Activated naive CD8-positive, alpha-beta T cell treated with anti-CD3 and anti-CD28 coated beads, Interleukin-2, amount 10 ng/mL, durations not matched to agents 7 days and 5 days (primary cell): ENCODE measurements at regions not wholly inside any gene's neighbourhood (a gene's known extent, or its start where the extent isn't known, plus 50 kb on each side); places are given as distances from the start of the nearest gene placed in this dataset.

ENCODE experiments used
- ATAC-seq: fragments of 150-1000 bp; cut with Tn5 transposase; one replicate; pipeline ENCODE4 v1.10.0; 2021; ENCODE audit warnings: low read depth, moderate library complexity
- POLR2A ChIA-PET: fragments of 350-600 bp; sonication (Branson Sonifier 250); formaldehyde crosslinking; loops from one replicate; lab custom pipeline; 2021; ENCODE audit warnings: antibody characterized with exemption; lab: Charles Lee
- DNase-seq: peaks from one replicate; pipeline ENCODE4 v3.0.0; 2021
- H3K27ac Mint-ChIP-seq: one replicate; pipeline ENCODE4 v1.8.0; 2022; ENCODE audit warnings: mild to moderate bottlenecking, mixed read lengths
- H3K27me3 Mint-ChIP-seq: one replicate; pipeline ENCODE4 v1.8.0; 2022; ENCODE audit warnings: mild to moderate bottlenecking, moderate library complexity, mixed read lengths
- H3K36me3 Mint-ChIP-seq: one replicate; pipeline ENCODE4 v1.8.0; 2021; ENCODE audit warnings: mild to moderate bottlenecking, mixed read lengths
- H3K4me1 Mint-ChIP-seq: one replicate; pipeline ENCODE4 v1.8.0; 2021; ENCODE audit warnings: mixed read lengths
- H3K4me3 Mint-ChIP-seq: one replicate; pipeline ENCODE4 v1.8.0; 2022; ENCODE audit warnings: mild to moderate bottlenecking, moderate library complexity, mixed read lengths
- H3K9me3 Mint-ChIP-seq: one replicate; pipeline ENCODE4 v1.8.0; 2021; ENCODE audit warnings: mixed read lengths

DNA sequence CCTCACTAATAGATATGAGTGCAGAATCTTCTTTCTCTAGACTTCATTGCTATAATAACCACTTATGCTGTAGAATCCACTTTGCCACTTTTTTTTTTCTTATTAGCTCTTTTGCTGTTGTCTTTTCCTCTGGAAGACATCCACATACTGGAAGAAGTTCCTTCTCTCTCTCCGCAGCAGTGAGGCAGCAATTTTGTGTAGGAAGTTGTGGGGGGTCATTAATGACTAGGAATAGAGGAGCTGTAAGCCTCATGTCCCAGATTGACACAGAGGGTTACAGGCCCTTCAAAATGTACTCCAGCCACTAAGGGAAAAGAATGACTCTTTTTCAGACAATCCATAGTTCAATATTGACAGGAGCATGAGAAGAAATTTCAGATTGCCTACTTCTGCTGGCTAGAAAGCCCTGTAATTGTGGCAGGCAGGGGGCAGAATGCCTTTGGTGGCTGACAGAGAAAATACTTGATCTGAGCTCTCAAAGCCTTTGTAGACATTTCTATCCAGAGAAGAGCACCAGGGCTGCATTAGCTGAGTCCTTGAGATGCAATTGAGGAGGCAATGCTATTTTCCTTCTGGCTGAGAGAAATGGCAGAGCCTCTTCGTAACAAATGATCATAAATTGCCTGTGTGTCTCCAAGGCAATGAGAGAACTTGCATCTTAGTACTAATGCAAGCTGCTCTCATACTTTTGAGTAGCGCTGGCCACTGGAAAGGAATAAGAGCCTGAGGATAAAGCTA lies 856.2 kb downstream of the STIM2 start:
- H3K27me3 Mint-ChIP-seq: no peaks in the 10 kb centered on the region
- H3K36me3 Mint-ChIP-seq: no peaks in the 10 kb centered on the region
- no peaks in the 10 kb centered on the region for H3K4me1 Mint-ChIP-seq
- no peak overlapping the region for H3K4me3 Mint-ChIP-seq
- POLR2A ChIA-PET: no interaction called here
- peaks cover 7% of the 10 kb centered on the region for H3K9me3 Mint-ChIP-seq
- ATAC-seq: no peak
- H3K27ac Mint-ChIP-seq: no peak overlapping the region
- no peak for DNase-seq

- Mint-ChIP-seq H3K27ac (no peak overlapping the region), H3K4me3 (no peak overlapping the region), H3K4me1 (no peaks in the 10 kb centered on the region), H3K27me3 (no peaks in the 10 kb centered on the region), H3K9me3 (peaks cover 7% of the 10 kb centered on the region), H3K36me3 (no peaks in the 10 kb centered on the region)
- no peak for ATAC-seq
- POLR2A ChIA-PET: no interaction called here
- DNase-seq: no peak
These were observed 856.8 kb downstream of the STIM2 start for GRCh38 chr4:27717431-27717755.

GRCh38 chr4:27720010-27720766 lies 859.5 kb downstream of the STIM2 start:
- no peaks in the 10 kb centered on the region for H3K27me3 Mint-ChIP-seq
- DNase-seq (no peak), ATAC-seq (no peak)
- no peaks in the 10 kb centered on the region for H3K4me1 Mint-ChIP-seq
- H3K4me3 Mint-ChIP-seq: no peak overlapping the region
- H3K36me3 Mint-ChIP-seq: no peaks in the 10 kb centered on the region
- H3K27ac Mint-ChIP-seq: no peak overlapping the region
- H3K9me3 Mint-ChIP-seq: peaks cover 6% of the 10 kb centered on the region
- POLR2A ChIA-PET: no interaction called here

DNA sequence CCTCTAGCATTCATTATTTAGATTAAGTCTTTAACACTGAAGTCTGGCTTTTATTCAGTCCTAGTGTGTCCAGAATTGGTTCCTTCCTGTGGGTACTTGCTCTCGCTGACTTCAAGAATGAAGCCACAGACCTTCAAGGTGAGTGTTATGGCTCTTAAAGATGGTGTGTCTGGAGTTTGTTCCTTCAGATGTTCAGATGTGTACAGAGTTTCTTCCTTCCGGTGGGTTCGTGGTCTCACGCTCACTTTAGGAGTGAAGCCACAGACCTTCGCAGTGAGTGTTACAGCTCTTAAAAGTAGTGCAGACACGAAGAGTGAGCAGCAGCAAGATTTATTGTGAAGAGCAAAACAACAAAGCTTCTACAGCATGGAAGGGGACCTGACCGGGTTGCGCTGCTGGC lies 860.6 kb downstream of the STIM2 start:
- Mint-ChIP-seq H3K9me3 (peaks cover 6% of the 10 kb centered on the region), H3K4me3 (no peak overlapping the region), H3K4me1 (no peaks in the 10 kb centered on the region), H3K27me3 (no peaks in the 10 kb centered on the region), H3K36me3 (no peaks in the 10 kb centered on the region), H3K27ac (no peak overlapping the region)
- DNase-seq: no peak
- ATAC-seq: no peak
- POLR2A ChIA-PET: no interaction called here

DNA sequence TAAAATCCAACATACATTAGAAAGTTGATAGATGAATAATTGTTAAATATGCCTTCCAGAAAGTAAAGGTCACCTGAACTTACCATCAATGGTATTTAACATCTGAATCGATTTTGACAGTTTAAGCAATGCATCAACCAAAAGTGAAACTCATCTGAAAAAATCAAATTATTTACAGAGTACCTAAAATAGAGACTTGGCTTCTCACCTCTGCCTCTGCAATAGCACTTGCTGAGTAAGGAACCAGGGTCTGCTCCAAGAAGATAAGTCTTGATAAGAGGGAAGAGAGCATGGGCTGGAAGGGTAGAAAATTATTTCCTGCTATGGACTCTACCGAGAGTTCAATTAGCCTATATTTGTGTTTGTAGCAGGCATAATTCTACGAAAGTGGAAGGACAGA lies 868.3 kb downstream of the STIM2 start:
- no peaks in the 10 kb centered on the region for H3K9me3 Mint-ChIP-seq
- DNase-seq: no peak
- H3K36me3 Mint-ChIP-seq: no peaks in the 10 kb centered on the region
- POLR2A ChIA-PET: no interaction called here
- H3K27me3 Mint-ChIP-seq: no peaks in the 10 kb centered on the region
- no peak overlapping the region for H3K27ac Mint-ChIP-seq
- no peaks in the 10 kb centered on the region for H3K4me1 Mint-ChIP-seq
- no peak overlapping the region for H3K4me3 Mint-ChIP-seq
- no peak for ATAC-seq

DNA sequence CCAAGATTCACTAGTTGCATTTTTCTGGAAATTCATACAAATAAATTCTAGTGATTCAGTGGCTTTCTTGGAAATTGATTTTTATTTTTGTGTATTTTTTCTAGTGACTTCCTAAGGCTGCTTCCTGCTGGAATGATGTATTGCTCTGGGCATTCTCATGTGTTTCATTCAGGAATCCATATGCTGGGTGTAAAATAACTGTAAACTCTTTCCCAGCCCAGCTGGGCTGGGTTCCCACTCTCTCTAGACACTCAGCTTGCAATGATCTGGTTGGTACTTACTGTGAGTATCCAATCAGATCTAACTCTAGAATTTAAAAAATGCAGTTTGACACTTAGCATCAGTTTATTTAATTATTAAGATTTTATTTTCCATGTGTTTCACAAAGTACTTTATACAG lies 882.2 kb downstream of the STIM2 start:
- no peak overlapping the region for H3K27ac Mint-ChIP-seq

GRCh38 chr4:27759611-27760575 lies 899.3 kb downstream of the STIM2 start:
- ATAC-seq (no peak), DNase-seq (no peak)
- no peaks in the 10 kb centered on the region for H3K36me3 Mint-ChIP-seq
- no peak overlapping the region for H3K27ac Mint-ChIP-seq
- no peaks in the 10 kb centered on the region for H3K4me1 Mint-ChIP-seq
- H3K4me3 Mint-ChIP-seq: no peak overlapping the region
- no peaks in the 10 kb centered on the region for H3K27me3 Mint-ChIP-seq
- H3K9me3 Mint-ChIP-seq: no peaks in the 10 kb centered on the region
- POLR2A ChIA-PET: no interaction called here

More for the DNA sequence above, 882.2 kb downstream of the STIM2 start:
- H3K4me1 Mint-ChIP-seq: no peaks in the 10 kb centered on the region
- no peaks in the 10 kb centered on the region for H3K36me3 Mint-ChIP-seq
- ATAC-seq (no peak), DNase-seq (no peak)
- peaks cover 7% of the 10 kb centered on the region for H3K9me3 Mint-ChIP-seq
- POLR2A ChIA-PET: no interaction called here
- H3K27me3 Mint-ChIP-seq: no peaks in the 10 kb centered on the region
- H3K4me3 Mint-ChIP-seq: no peak overlapping the region

DNA sequence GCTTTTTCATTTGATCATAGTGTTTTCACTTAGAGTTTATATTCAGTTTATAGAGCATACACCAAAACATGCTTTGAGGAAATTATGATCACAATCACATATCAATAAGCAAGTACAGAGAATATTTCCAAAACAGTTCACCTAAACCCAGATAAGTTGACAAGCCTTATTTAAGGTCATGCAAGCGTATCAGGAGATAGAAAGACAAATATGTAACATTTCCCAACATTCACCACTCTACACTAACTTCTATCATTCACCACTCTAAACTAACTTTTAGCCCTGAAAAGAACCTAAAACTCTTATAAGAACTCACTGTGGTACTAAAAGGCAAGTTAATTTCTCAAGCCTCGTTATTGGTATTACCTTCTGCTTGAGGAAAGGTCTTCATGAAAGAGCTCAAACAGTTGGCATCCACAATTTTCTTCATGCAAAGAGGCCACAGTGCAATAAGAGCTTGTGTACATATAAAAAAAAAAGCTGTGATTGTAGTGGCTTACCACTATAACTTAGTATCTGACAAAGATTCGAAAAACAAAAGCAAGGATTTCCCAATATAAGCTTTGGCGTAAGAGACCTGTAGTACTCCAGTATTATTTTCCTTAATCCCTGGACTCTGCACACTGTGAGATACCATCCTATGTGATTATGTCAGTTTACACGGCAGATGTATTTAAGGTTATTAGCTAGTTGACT lies 903.3 kb downstream of the STIM2 start:
- DNase-seq: no peak
- POLR2A ChIA-PET: no interaction called here
- H3K9me3 Mint-ChIP-seq: no peaks in the 10 kb centered on the region
- H3K4me1 Mint-ChIP-seq: no peaks in the 10 kb centered on the region
- ATAC-seq: no peak
- H3K27me3 Mint-ChIP-seq: no peaks in the 10 kb centered on the region
- no peaks in the 10 kb centered on the region for H3K36me3 Mint-ChIP-seq
- H3K4me3 Mint-ChIP-seq: no peak overlapping the region
- H3K27ac Mint-ChIP-seq: no peak overlapping the region

- ATAC-seq (no peak), DNase-seq (no peak)
- Mint-ChIP-seq H3K27ac (no peak overlapping the region), H3K9me3 (no peaks in the 10 kb centered on the region), H3K36me3 (no peaks in the 10 kb centered on the region), H3K27me3 (no peaks in the 10 kb centered on the region), H3K4me3 (no peak overlapping the region), H3K4me1 (no peaks in the 10 kb centered on the region)
- POLR2A ChIA-PET: no interaction called here
These were observed 903.8 kb downstream of the STIM2 start for GRCh38 chr4:27764526-27764837.

DNA sequence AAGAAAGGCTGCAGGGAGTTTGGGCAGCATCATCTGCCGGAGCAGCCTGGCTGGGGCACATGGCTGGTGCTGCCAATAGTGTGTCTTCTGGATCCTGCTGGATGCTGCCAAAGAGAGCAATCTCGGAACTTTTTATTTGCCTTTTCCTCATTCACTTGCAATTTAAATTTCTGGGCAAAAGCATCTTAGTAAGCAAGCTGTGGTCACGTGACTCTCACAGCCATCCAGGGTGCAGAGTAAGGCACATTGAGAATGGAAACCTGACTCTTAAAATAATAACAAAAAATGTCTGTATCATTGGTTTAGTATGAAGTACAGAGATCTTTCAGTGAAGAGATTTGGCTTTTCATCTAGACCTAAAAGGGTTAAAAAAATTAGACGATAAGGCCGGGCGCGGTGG lies 910.3 kb downstream of the STIM2 start:
- Mint-ChIP-seq H3K9me3 (no peaks in the 10 kb centered on the region), H3K27ac (no peak overlapping the region), H3K4me3 (no peak overlapping the region), H3K4me1 (no peaks in the 10 kb centered on the region), H3K36me3 (no peaks in the 10 kb centered on the region), H3K27me3 (no peaks in the 10 kb centered on the region)
- POLR2A ChIA-PET: no interaction called here
- ATAC-seq: no peak
- no peak for DNase-seq

DNA sequence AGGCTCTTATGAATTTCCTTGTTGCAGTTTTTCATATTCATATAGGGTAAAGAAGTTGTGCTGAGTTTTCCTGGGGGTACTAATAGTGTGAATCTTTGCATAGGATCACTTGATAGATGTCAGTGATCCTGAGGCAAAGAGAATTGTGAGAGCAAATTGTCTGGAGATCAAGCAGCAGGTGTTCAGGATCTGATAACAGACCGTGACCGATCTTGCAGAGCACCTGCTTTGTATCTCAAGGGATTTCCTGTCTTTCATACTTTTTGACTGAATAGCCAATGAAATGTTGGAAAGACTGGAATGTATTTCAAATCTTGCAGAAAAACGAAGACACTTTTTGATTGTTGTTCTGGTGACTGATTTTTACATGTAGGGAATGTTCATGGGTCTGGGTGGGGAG lies 914.5 kb downstream of the STIM2 start:
- POLR2A ChIA-PET: no interaction called here

DNA sequence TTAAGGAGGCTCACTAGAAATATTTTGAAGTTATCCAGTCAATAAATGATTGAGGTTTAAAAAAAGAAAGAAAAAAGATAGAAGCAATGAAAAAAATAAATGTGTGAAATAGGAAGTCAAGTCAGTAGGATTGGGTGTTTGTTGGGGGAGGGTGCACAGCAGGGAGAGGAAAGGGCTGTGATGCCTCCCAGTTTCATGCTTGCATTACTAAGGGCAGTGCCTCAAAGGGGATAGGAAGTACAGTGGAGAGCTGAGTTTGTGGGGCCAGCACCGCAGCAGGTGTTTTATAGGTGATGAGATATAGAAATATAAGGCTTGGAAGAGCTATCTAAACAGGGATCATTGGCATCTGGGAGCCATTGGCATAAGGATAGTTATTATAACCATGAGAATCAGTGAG lies 919.2 kb downstream of the STIM2 start:
- no peak overlapping the region for H3K4me3 Mint-ChIP-seq
- no peak overlapping the region for H3K27ac Mint-ChIP-seq
- H3K4me1 Mint-ChIP-seq: no peaks in the 10 kb centered on the region
- no peaks in the 10 kb centered on the region for H3K36me3 Mint-ChIP-seq
- DNase-seq (no peak), ATAC-seq (no peak)
- H3K9me3 Mint-ChIP-seq: no peaks in the 10 kb centered on the region
- H3K27me3 Mint-ChIP-seq: no peaks in the 10 kb centered on the region
- POLR2A ChIA-PET: no interaction called here

More for the DNA sequence above, 914.5 kb downstream of the STIM2 start:
- Mint-ChIP-seq H3K27me3 (no peaks in the 10 kb centered on the region), H3K4me1 (no peaks in the 10 kb centered on the region), H3K36me3 (no peaks in the 10 kb centered on the region), H3K27ac (no peak overlapping the region), H3K4me3 (no peak overlapping the region), H3K9me3 (no peaks in the 10 kb centered on the region)
- ATAC-seq (no peak), DNase-seq (no peak)

- no peak for ATAC-seq
- DNase-seq: no peak
- H3K4me3 Mint-ChIP-seq: no peak overlapping the region
- H3K36me3 Mint-ChIP-seq: no peaks in the 10 kb centered on the region
- peaks cover 2% of the 10 kb centered on the region for H3K9me3 Mint-ChIP-seq
- no peak overlapping the region for H3K27ac Mint-ChIP-seq
- no peaks in the 10 kb centered on the region for H3K4me1 Mint-ChIP-seq
- POLR2A ChIA-PET: no interaction called here
- H3K27me3 Mint-ChIP-seq: no peaks in the 10 kb centered on the region
These were observed 926.6 kb downstream of the STIM2 start for GRCh38 chr4:27787195-27787594.
